DND-41 (cell line): ENCODE measurements at regions not wholly inside any gene's neighbourhood (a gene's known extent, or its start where the extent isn't known, plus 50 kb on each side); places are given as distances from the start of the nearest gene placed in this dataset.
"Not testable (repeated sequence)": the region's sequence is repeated elsewhere in the genome, so short reads cannot be mapped to it uniquely, and the experiment has no call there.

Experiments
- ATAC-seq: fragments of 200-7000 bp; cut with Tn5 transposase; 3 replicates; pipeline ENCODE4 v1.9.1; 2021; ENCODE audit warnings: low read depth; ENCODE audit not compliant: insufficient read depth
- DNase-seq: peaks from one replicate; pipeline ENCODE4 v3.0.0-alpha.2; 2020
- H2AFZ ChIP-seq: 2 replicates; pipeline ENCODE4 v1.6.0; 2012; ENCODE audit warnings: low read depth, low read length
- H3K27ac ChIP-seq: 2 replicates; pipeline ENCODE4 v1.5.1; 2012; ENCODE audit warnings: low read length, inconsistent platforms
- H3K27me3 ChIP-seq: fragments of 200-600 bp; sonication (generic); 2 replicates; pipeline ENCODE4 v1.6.0; 2012; ENCODE audit warnings: low read length, mild to moderate bottlenecking, inconsistent platforms; ENCODE audit not compliant: insufficient read depth, poor library complexity
- H3K36me3 ChIP-seq: 2 replicates; pipeline ENCODE4 v1.5.1; 2012; ENCODE audit warnings: low read length, inconsistent platforms; ENCODE audit not compliant: insufficient read depth
- H3K4me1 ChIP-seq: 2 replicates; pipeline ENCODE4 v1.5.1; 2012; ENCODE audit warnings: mild to moderate bottlenecking, low read length; ENCODE audit not compliant: insufficient read depth
- H3K4me2 ChIP-seq: 2 replicates; pipeline ENCODE4 v1.6.0; 2012; ENCODE audit warnings: mild to moderate bottlenecking, moderate library complexity, low read length, inconsistent platforms; ENCODE audit not compliant: insufficient read depth
- H3K4me3 ChIP-seq, 2 experiments: fragments of 200-600 bp in 1 of 2; shearing (Covaris generic) in 1 of 2; 2 replicates each; pipeline ENCODE4 v1.5.1; 2012 to 2016; ENCODE audit warnings: inconsistent platforms in 2 of 2, low read length in 2 of 2, mild to moderate bottlenecking in 2 of 2, low read depth in 1 of 2, moderate library complexity in 1 of 2
- H3K79me2 ChIP-seq: 2 replicates; pipeline ENCODE4 v1.6.0; 2012; ENCODE audit warnings: low read length, inconsistent platforms; ENCODE audit not compliant: insufficient read depth
- H3K9ac ChIP-seq: 2 replicates; pipeline ENCODE4 v1.6.0; 2012; ENCODE audit warnings: low read depth, mild to moderate bottlenecking, inconsistent platforms, low read length, moderate library complexity
- H3K9me3 ChIP-seq: 2 replicates; pipeline ENCODE4 v1.5.1; 2012; ENCODE audit warnings: low read length, moderate library complexity, mild to moderate bottlenecking, inconsistent platforms; ENCODE audit not compliant: insufficient read depth, severe bottlenecking
- H4K20me1 ChIP-seq: 2 replicates; pipeline ENCODE4 v1.6.0; 2012; ENCODE audit warnings: low read length; ENCODE audit not compliant: insufficient read depth
- EZH2 ChIP-seq: IDR thresholded peaks from 3 replicates; pipeline ENCODE4 v1.6.1; 2012; ENCODE audit warnings: borderline replicate concordance, low read depth, mild to moderate bottlenecking, moderate library complexity, low read length, inconsistent platforms; ENCODE audit not compliant: severe bottlenecking
- TF ChIP-seq, protein P1 (sequence below): IDR thresholded peaks from 2 replicates; pipeline ENCODE4 v1.5.1; 2012; ENCODE audit warnings: borderline replicate concordance, low read length, moderate library complexity, mild to moderate bottlenecking; ENCODE audit not compliant: poor library complexity, severe bottlenecking; ENCODE audit errors: extremely low read depth

DNA sequence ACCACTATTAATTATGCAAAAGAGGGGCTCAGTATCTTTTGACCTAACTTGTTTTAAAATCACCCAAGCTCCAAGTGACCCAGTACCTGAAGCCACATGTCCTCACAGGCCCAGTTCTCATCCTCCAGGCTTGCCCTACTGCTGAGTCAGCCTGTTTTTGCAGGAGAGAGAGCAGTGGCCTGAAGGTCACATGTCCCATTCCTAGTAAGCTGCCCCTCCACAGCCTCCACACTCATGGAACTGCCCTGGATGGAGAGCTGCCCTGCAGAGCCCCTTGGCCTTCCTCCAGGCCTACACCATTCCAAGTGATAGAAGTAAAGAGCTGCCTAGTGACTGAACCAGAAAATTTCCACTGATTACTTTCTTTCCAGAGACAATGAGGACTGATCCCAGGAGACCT is 139.8 kb upstream of the ST6GALNAC5 start:
- no peak for TF ChIP-seq EZH2
- TF ChIP-seq, protein P1, sequence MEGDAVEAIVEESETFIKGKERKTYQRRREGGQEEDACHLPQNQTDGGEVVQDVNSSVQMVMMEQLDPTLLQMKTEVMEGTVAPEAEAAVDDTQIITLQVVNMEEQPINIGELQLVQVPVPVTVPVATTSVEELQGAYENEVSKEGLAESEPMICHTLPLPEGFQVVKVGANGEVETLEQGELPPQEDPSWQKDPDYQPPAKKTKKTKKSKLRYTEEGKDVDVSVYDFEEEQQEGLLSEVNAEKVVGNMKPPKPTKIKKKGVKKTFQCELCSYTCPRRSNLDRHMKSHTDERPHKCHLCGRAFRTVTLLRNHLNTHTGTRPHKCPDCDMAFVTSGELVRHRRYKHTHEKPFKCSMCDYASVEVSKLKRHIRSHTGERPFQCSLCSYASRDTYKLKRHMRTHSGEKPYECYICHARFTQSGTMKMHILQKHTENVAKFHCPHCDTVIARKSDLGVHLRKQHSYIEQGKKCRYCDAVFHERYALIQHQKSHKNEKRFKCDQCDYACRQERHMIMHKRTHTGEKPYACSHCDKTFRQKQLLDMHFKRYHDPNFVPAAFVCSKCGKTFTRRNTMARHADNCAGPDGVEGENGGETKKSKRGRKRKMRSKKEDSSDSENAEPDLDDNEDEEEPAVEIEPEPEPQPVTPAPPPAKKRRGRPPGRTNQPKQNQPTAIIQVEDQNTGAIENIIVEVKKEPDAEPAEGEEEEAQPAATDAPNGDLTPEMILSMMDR = no peak
- ATAC-seq (no peak), DNase-seq (no peak)
- Histone ChIP-seq H3K4me2 (no peak overlapping the region), H4K20me1 (no peaks in the 10 kb centered on the region), H3K9me3 (no peaks in the 10 kb centered on the region), H3K27me3 (no peaks in the 10 kb centered on the region), H3K79me2 (no peaks in the 10 kb centered on the region), H3K4me3 (no peak overlapping the region), H2AFZ (no peak overlapping the region), H3K9ac (no peak overlapping the region), H3K4me1 (no peaks in the 10 kb centered on the region), H3K27ac (no peak overlapping the region), H3K36me3 (no peaks in the 10 kb centered on the region)

DNA sequence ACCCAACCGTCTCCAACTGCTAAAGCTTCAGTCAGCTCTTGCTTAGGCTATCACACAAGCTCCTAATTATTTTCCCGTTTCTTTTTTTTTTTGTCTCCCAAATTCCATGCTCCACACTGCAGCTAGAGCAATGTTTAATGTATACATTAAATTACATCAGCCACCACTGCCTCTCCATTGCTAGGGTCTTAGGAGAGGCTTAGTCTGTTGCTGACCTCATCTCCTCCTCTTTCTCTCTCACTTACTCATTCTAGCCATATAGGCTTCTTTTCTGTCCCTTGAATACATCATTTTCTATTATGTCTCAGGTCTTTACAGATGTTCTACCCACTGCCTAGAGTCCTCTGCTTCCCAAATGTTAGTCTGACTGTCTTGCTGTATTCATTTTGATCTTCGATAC is 138.1 kb upstream of the ST6GALNAC5 start:
- TF ChIP-seq, protein P1 = no peak
- no peak for TF ChIP-seq EZH2
- Histone ChIP-seq H3K4me3 (no peak overlapping the region), H3K4me1 (no peaks in the 10 kb centered on the region), H3K36me3 (no peaks in the 10 kb centered on the region), H3K4me2 (no peak overlapping the region), H3K27ac (no peak overlapping the region), H3K79me2 (no peaks in the 10 kb centered on the region), H4K20me1 (no peaks in the 10 kb centered on the region), H3K9me3 (no peaks in the 10 kb centered on the region), H3K9ac (no peak overlapping the region), H2AFZ (no peak overlapping the region), H3K27me3 (no peaks in the 10 kb centered on the region)
- no peak for ATAC-seq
- DNase-seq = no peak

DNA sequence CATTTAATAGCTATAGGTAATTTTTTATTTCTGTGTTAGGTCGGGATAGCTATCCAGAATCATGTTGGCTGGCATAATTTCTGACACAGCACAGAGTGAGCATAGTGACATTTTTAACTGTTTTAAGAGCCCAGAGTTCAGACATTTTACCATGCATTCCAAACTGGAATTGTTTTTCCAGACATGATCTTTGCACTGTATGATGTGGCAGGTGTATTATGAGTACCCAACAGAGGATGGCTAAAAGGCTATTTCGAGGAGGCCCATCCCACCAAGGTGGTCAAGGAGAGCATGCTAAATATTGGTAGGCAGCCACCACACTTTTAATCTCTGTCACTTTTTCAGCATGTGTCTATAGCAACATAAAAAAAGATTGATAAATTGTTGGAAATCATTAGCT is 137.3 kb upstream of the ST6GALNAC5 start:
- H3K4me2 ChIP-seq = no peak overlapping the region

DNA sequence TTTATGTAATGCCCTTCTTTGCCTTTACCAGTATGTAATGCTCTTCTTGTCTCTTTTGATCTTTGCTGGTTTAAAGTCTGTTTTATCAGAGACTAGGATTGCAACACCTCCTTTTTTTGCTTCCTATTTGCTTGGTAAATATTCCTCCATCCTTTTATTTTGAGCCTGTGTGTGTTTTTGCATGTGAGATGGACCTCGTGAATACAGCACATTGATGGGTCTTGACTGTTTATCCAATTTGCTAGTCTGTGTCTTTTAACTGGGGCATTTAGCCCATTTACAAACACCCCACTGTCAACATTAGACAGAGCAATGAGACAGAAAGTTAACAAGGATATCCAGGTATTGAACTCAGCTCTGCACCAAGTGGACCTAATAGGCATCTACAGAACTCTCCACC is 128.9 kb upstream of the ST6GALNAC5 start:
- not testable (repeated sequence) for H3K4me2 ChIP-seq, H3K27me3 ChIP-seq, H3K9ac ChIP-seq, H3K36me3 ChIP-seq, H2AFZ ChIP-seq, H3K27ac ChIP-seq, H3K9me3 ChIP-seq, H3K4me3 ChIP-seq, H3K79me2 ChIP-seq, ATAC-seq, H4K20me1 ChIP-seq, DNase-seq, H3K4me1 ChIP-seq

More for the DNA sequence above, 137.3 kb upstream of the ST6GALNAC5 start:
- Histone ChIP-seq H3K9me3 (no peaks in the 10 kb centered on the region), H3K36me3 (no peaks in the 10 kb centered on the region), H3K4me3 (no peak overlapping the region), H3K9ac (no peak overlapping the region), H3K4me1 (no peaks in the 10 kb centered on the region), H4K20me1 (no peaks in the 10 kb centered on the region), H3K27me3 (no peaks in the 10 kb centered on the region), H3K27ac (no peak overlapping the region), H2AFZ (no peak overlapping the region), H3K79me2 (no peaks in the 10 kb centered on the region)
- DNase-seq (no peak), ATAC-seq (no peak)
- TF ChIP-seq EZH2 = no peak
- TF ChIP-seq, protein P1 = no peak

DNA sequence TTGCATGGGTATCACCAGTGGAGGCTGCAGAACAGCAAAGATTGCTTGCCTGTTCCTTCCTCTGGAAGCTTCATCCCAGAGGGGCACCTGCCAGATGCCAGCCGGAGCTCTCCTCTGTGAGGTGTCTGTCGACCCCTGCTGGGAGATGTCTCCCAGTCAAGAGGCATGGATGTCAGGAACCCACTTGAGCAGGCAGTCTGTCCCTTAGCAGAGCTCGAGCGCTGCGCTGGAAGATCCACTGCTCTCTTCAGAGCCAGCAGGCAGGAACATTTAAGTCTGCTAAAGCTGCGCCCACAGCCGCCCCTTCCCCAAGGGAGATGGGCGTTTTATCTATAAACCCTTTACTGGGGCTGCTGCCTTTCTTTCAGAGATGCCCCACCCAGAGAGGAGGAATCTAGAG is 126.3 kb upstream of the ST6GALNAC5 start:
- not testable (repeated sequence) for H3K27ac ChIP-seq, H3K27me3 ChIP-seq, H2AFZ ChIP-seq, H3K4me1 ChIP-seq, H3K79me2 ChIP-seq, H3K9ac ChIP-seq, ATAC-seq, H4K20me1 ChIP-seq, H3K4me3 ChIP-seq, H3K36me3 ChIP-seq, H3K9me3 ChIP-seq, H3K4me2 ChIP-seq, DNase-seq
